ENCODE measurements at regions not wholly inside any gene's neighbourhood (a gene's known extent, or its start where the extent isn't known, plus 50 kb on each side); places are given as distances from the start of the nearest gene placed in this dataset.

- POLR2A ChIA-PET, result no interaction called here
- Histone ChIP-seq H3K27ac (ENCODE audit: low read depth, low read length) (no peak overlapping the region), H3K36me3 (ENCODE audit: control insufficient read depth in 1 of 2, insufficient read depth in 2 of 2, low read length in 2 of 2) (no peaks in the 10 kb centered on the region), H3K9me3 (ENCODE audit: control insufficient read depth in 1 of 2, insufficient read depth in 1 of 2, low read depth in 1 of 2, low read length in 2 of 2) (no peaks in the 10 kb centered on the region), H3K9me2 (ENCODE audit: insufficient read depth) (no peaks in the 10 kb centered on the region), H3K27me3 (ENCODE audit: insufficient read depth, low read length) (no peaks in the 10 kb centered on the region), H2AFZ (ENCODE audit: low read depth, low read length, poor library complexity, severe bottlenecking) (no peak overlapping the region), H3K4me3 (replicated peaks in 1 of 2; ENCODE audit: low read depth in 1 of 2, low read length in 2 of 2) (no peak overlapping the region), H4K20me1 (ENCODE audit: insufficient read depth) (no peaks in the 10 kb centered on the region), H3K4me1 (ENCODE audit: control insufficient read depth in 1 of 2, insufficient read depth in 2 of 2, low read length in 2 of 2) (no peaks in the 10 kb centered on the region), H3K79me2 (ENCODE audit: insufficient read depth, low read length) (no peaks in the 10 kb centered on the region), H3K9ac (ENCODE audit: low read length) (no peak overlapping the region), H3K4me2 (ENCODE audit: low read length) (no peak overlapping the region)
- intact Hi-C loops (cut with micrococcal nuclease), result no loop called here
- no peak for DNase-seq (ENCODE audit: low read depth, low spot score)
- RAD21 ChIA-PET (ENCODE audit: low non-redundant PET in 1 of 2, low total read pairs in 2 of 2, uncharacterized antibody in 2 of 2, unreplicated experiment in 2 of 2), result no interaction called here
- ATAC-seq, result no peak
- no TSS peak for BruUV-seq (replicated peaks)
- TF ChIP-seq EZH2phosphoT487 (IDR thresholded peaks at IDR 0.05; ENCODE audit: borderline replicate concordance), result no peak
- no peak for TF ChIP-seq ZBTB33 (IDR thresholded peaks at IDR 0.05; ENCODE audit: extremely low read depth, insufficient replicate concordance, low read length)
- no peak for TF ChIP-seq SIN3A (IDR thresholded peaks at IDR 0.05; ENCODE audit: low read depth)
- TF ChIP-seq TCF7L2 (IDR thresholded peaks at IDR 0.05; ENCODE audit: borderline replicate concordance, extremely low read depth, insufficient read depth, insufficient read length), result no peak
- CTCF ChIA-PET, result no interaction called here
These were observed 334.5 kb downstream of the NUF2 start for GRCh38 chr1:163656095-163656759.

- DNase-seq (ENCODE audit: low read depth, low spot score), result no peak
- intact Hi-C loops (cut with micrococcal nuclease), result no loop called here
- POLR2A ChIA-PET, result no interaction called here
- H3K9ac ChIP-seq (ENCODE audit: low read length), result no peak overlapping the region
- no peaks in the 10 kb centered on the region for H3K4me1 ChIP-seq (ENCODE audit: control insufficient read depth in 1 of 2, insufficient read depth in 2 of 2, low read length in 2 of 2)
- H3K27me3 ChIP-seq (ENCODE audit: insufficient read depth, low read length), result no peaks in the 10 kb centered on the region
- ATAC-seq, result no peak
- H4K20me1 ChIP-seq (ENCODE audit: insufficient read depth), result no peaks in the 10 kb centered on the region
- TF ChIP-seq SRF (IDR thresholded peaks at IDR 0.05; ENCODE audit: low read depth) (no peak), TCF7L2 (IDR thresholded peaks at IDR 0.05; ENCODE audit: borderline replicate concordance, extremely low read depth, insufficient read depth, insufficient read length) (no peak), ZFX (IDR thresholded peaks at IDR 0.05) (no peak), CBX3 (IDR thresholded peaks at IDR 0.05; ENCODE audit: low read depth) (no peak), FOSL1 (IDR thresholded peaks at IDR 0.05; ENCODE audit: low read depth) (no peak), ZBTB33 (IDR thresholded peaks at IDR 0.05; ENCODE audit: extremely low read depth, insufficient replicate concordance, low read length) (no peak)
- no peaks in the 10 kb centered on the region for H3K9me3 ChIP-seq (ENCODE audit: control insufficient read depth in 1 of 2, insufficient read depth in 1 of 2, low read depth in 1 of 2, low read length in 2 of 2)
- BruUV-seq (replicated peaks), result no TSS peak
- H3K4me2 ChIP-seq (ENCODE audit: low read length), result no peak overlapping the region
- no peak overlapping the region for H2AFZ ChIP-seq (ENCODE audit: low read depth, low read length, poor library complexity, severe bottlenecking)
- H3K9me2 ChIP-seq (ENCODE audit: insufficient read depth), result no peaks in the 10 kb centered on the region
- H3K27ac ChIP-seq (ENCODE audit: low read depth, low read length), result no peak overlapping the region
- H3K36me3 ChIP-seq (ENCODE audit: control insufficient read depth in 1 of 2, insufficient read depth in 2 of 2, low read length in 2 of 2), result no peaks in the 10 kb centered on the region
- H3K79me2 ChIP-seq (ENCODE audit: insufficient read depth, low read length), result no peaks in the 10 kb centered on the region
- RAD21 ChIA-PET (ENCODE audit: low non-redundant PET in 1 of 2, low total read pairs in 2 of 2, uncharacterized antibody in 2 of 2, unreplicated experiment in 2 of 2), result no interaction called here
- H3K4me3 ChIP-seq (replicated peaks in 1 of 2; ENCODE audit: low read depth in 1 of 2, low read length in 2 of 2), result no peak overlapping the region
- CTCF ChIA-PET, result no interaction called here
These were observed 336.0 kb downstream of the NUF2 start for GRCh38 chr1:163657719-163658118.

Data from HCT116 (cell line).